ENCODE measurements at regions not wholly inside any gene's neighbourhood (a gene's known extent, or its start where the extent isn't known, plus 50 kb on each side); places are given as distances from the start of the nearest gene placed in this dataset.

DNA sequence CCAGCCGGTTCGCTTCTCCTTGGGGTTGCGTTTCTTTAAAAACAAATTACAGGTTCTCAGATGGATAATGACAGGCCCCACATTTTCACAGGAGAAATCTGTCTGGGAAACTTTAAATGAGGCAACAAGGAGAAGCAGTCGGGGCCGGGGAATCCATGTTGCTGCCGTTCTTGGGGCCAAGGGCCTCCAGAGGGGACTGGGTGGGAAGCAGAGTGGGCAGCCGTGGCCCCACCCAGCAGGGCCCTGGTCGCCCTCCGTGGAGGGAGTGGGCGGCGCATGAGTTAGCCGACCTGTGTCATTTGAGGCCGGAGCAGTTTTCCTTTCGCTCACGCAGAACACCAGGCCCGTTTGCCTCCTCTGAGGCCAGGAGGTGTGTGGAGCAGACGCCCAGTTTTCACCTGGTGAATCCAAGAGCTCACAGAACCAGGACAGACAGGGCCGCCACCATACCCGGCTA, 207.7 kb upstream of the CIBAR2 start:
- TF ChIP-seq CTCF (IDR thresholded peaks at IDR 0.05), result no peak
- TF ChIP-seq GATA2 (CRISPR knock-in tag; IDR thresholded peaks at IDR 0.05), result no peak
- no peak for TF ChIP-seq EP300 (IDR thresholded peaks at IDR 0.05; ENCODE audit: borderline replicate concordance in 1 of 2, low read depth in 1 of 2, low read length in 1 of 2)
- TF ChIP-seq MAX (IDR thresholded peaks at IDR 0.05; ENCODE audit: low read depth), result no peak
- TF ChIP-seq MXI1 (IDR thresholded peaks at IDR 0.05; ENCODE audit: low read depth, low read length), result no peak
